ENCODE measurements at regions not wholly inside any gene's neighbourhood (a gene's known extent, or its start where the extent isn't known, plus 50 kb on each side); places are given as distances from the start of the nearest gene placed in this dataset.

DNA sequence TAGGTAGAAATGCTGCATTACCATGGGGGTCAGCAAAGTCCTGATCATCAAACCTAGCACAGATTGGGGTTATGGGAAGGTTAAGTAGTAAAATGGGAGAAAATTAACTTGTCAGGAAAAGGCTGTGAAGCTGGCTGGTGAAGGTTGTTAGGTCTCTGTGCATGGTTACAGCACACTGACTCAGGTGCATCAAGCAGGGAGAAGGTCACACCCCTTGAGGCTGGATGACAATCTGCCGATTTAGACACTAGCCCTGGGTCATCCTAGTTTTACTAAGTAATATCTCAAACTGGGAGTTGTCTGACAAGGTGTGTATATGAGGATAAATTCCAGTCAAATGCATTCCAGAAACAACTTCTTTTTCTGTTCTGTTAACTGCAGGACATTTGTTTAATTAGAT is 271.1 kb upstream of the LRIG3 start:
- TF ChIP-seq, protein P1, sequence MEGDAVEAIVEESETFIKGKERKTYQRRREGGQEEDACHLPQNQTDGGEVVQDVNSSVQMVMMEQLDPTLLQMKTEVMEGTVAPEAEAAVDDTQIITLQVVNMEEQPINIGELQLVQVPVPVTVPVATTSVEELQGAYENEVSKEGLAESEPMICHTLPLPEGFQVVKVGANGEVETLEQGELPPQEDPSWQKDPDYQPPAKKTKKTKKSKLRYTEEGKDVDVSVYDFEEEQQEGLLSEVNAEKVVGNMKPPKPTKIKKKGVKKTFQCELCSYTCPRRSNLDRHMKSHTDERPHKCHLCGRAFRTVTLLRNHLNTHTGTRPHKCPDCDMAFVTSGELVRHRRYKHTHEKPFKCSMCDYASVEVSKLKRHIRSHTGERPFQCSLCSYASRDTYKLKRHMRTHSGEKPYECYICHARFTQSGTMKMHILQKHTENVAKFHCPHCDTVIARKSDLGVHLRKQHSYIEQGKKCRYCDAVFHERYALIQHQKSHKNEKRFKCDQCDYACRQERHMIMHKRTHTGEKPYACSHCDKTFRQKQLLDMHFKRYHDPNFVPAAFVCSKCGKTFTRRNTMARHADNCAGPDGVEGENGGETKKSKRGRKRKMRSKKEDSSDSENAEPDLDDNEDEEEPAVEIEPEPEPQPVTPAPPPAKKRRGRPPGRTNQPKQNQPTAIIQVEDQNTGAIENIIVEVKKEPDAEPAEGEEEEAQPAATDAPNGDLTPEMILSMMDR (conservative IDR thresholded peaks at IDR 0.05 in 1 of 2, IDR thresholded peaks at IDR 0.05 in 1 of 2; ENCODE audit: extremely low read depth in 1 of 2, insufficient read depth in 1 of 2, low read depth in 1 of 2, low read length in 2 of 2), result no peak
- TF ChIP-seq EZH2 (IDR thresholded peaks at IDR 0.05; ENCODE audit: borderline replicate concordance, low read length), result no peak

Measured in mammary epithelial cell (primary cell).